ENCODE measurements at regions not wholly inside any gene's neighbourhood (a gene's known extent, or its start where the extent isn't known, plus 50 kb on each side); places are given as distances from the start of the nearest gene placed in this dataset.
A peak's percentile ranks its signal among the peaks of the same experiment; 100 is the strongest.

DNA sequence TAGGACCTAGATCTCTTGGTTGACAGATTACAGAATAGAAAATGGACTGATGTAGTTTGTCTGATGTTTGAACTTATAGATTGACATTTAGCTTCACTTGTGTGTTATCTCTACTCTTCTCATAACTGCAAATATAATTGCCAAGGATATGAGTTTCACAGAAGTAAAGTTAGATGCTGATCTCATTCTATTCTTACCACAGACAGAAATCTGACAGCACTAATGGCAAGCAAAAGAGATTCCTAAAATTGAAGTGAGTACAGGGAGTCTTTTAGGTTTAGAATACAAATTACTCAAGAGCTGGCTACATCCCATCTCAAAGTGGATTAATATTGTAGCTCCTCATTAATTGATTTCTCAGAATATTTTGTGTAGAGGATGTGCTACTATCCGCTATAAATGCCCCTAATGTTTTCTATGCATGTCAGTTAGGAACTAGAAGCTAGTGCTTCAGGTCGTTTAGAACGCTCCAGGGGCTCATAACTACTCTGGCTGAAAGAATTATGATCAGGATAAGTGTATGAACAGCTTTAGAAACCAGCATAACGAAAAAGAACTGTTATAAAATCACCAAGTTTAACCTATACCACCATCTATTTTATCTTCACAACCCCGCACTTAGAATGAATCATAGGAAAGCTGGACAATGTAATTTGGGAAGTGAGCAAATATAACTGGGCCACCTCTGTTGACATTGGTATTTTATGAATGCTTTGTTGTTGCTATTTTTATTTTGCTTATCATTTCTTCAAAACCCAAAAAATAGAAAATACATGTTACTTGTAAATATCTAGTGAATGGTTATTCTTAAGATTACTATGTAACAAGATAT, 378.8 kb upstream of the REG3G start:
- Mint-ChIP-seq H3K27ac (no peak overlapping the region), H3K4me3 (no peak overlapping the region), H3K27me3 (ENCODE audit: insufficient read depth) (no peaks in the 10 kb centered on the region), H3K4me1 (no peaks in the 10 kb centered on the region), H3K9me3 (no peaks in the 10 kb centered on the region), H3K36me3 (ENCODE audit: low read depth) (no peaks in the 10 kb centered on the region)
- DNase-seq, result no peak
- 91 to 96% methylated on average over 3 to 5 of the region's 5 CpGs for WGBS, 2 experiments (ENCODE audit: insufficient coverage in 1 of 2, insufficient read length in 1 of 2)
- TF ChIP-seq, protein P1, sequence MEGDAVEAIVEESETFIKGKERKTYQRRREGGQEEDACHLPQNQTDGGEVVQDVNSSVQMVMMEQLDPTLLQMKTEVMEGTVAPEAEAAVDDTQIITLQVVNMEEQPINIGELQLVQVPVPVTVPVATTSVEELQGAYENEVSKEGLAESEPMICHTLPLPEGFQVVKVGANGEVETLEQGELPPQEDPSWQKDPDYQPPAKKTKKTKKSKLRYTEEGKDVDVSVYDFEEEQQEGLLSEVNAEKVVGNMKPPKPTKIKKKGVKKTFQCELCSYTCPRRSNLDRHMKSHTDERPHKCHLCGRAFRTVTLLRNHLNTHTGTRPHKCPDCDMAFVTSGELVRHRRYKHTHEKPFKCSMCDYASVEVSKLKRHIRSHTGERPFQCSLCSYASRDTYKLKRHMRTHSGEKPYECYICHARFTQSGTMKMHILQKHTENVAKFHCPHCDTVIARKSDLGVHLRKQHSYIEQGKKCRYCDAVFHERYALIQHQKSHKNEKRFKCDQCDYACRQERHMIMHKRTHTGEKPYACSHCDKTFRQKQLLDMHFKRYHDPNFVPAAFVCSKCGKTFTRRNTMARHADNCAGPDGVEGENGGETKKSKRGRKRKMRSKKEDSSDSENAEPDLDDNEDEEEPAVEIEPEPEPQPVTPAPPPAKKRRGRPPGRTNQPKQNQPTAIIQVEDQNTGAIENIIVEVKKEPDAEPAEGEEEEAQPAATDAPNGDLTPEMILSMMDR (conservative IDR thresholded peaks at IDR 0.05), result no peak
- Histone ChIP-seq H3K36me3 (ENCODE audit: control insufficient read depth, insufficient read depth, low read length) (no peaks in the 10 kb centered on the region), H3K27me3 (ENCODE audit: control insufficient read depth, insufficient read depth, low read length, poor library complexity, severe bottlenecking) (no peaks in the 10 kb centered on the region), H3K4me1 (ENCODE audit: control insufficient read depth, insufficient read depth, low read length) (no peaks in the 10 kb centered on the region), H3K9ac (ENCODE audit: extremely low read depth, low read length, poor library complexity, severe bottlenecking) (no peak overlapping the region), H3K4me3 (ENCODE audit: low read length) (no peak overlapping the region), H3K27ac (ENCODE audit: low read depth, low read length) (no peak overlapping the region), H3K9me3 (ENCODE audit: control insufficient read depth, low read length) (no peaks in the 10 kb centered on the region)

DNA sequence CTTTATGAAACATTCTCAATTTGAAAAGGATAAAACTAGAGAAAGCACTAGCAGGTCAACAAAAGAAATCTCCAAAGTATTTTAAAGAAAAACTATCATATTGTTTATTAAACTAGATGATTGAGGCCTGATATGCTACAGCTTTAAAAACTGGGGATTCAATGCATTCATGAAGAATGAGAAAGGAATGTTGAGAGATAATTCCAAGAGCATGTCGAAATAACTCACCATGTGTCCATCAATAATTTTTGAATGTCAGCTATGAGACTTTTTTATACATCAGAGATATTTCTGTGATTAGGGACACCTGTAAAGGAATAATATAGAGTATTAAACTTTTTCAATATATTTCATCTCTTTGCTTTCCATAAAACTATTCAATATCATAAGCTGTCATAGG, 376.9 kb upstream of the REG3G start:
- Mint-ChIP-seq H3K36me3 (ENCODE audit: low read depth) (no peaks in the 10 kb centered on the region), H3K27ac (no peak overlapping the region), H3K27me3 (ENCODE audit: insufficient read depth) (no peaks in the 10 kb centered on the region), H3K4me1 (no peaks in the 10 kb centered on the region), H3K9me3 (no peaks in the 10 kb centered on the region), H3K4me3 (no peak overlapping the region)
- Histone ChIP-seq H3K4me3 (ENCODE audit: low read length) (no peak overlapping the region), H3K27me3 (ENCODE audit: control insufficient read depth, insufficient read depth, low read length, poor library complexity, severe bottlenecking) (no peaks in the 10 kb centered on the region), H3K9ac (ENCODE audit: extremely low read depth, low read length, poor library complexity, severe bottlenecking) (no peak overlapping the region), H3K9me3 (ENCODE audit: control insufficient read depth, low read length) (peaks cover 5% of the 10 kb centered on the region), H3K27ac (ENCODE audit: low read depth, low read length) (no peak overlapping the region), H3K4me1 (ENCODE audit: control insufficient read depth, insufficient read depth, low read length) (no peaks in the 10 kb centered on the region), H3K36me3 (ENCODE audit: control insufficient read depth, insufficient read depth, low read length) (no peaks in the 10 kb centered on the region)
- no peak for DNase-seq
- TF ChIP-seq, protein P1 (conservative IDR thresholded peaks at IDR 0.05), result no peak
- 80 to 100% methylated on average over 1 of the region's 1 CpG for WGBS, 2 experiments (ENCODE audit: insufficient coverage in 1 of 2, insufficient read length in 1 of 2)

DNA sequence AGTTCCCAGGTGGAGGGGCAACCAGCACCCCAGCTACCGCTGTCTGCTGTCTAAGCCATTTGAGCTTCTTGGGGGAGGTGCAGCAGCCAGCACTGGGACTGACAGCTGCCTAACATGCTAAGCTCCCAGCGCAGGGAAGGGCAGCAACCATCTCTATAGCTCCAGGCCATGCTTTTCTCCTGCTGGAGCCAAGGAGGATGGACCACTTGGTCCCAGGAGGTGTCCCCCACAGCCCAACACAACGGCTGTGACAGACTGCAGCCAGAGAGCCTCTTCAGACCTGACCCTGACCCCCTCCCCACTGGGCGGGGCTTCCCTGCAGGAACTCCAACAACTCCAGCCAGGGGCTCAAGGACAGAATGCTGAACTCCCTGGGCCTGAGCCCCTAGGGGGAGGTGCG, 370.6 kb upstream of the REG3G start:
- TF ChIP-seq, protein P1 (conservative IDR thresholded peaks at IDR 0.05), result no peak
- Mint-ChIP-seq H3K4me3 (no peak overlapping the region), H3K4me1 (no peaks in the 10 kb centered on the region), H3K9me3 (peaks cover 18% of the 10 kb centered on the region), H3K27ac (no peak overlapping the region), H3K27me3 (ENCODE audit: insufficient read depth) (peaks cover 2% of the 10 kb centered on the region), H3K36me3 (ENCODE audit: low read depth) (no peaks in the 10 kb centered on the region)
- Histone ChIP-seq H3K4me1 (ENCODE audit: control insufficient read depth, insufficient read depth, low read length) (no peaks in the 10 kb centered on the region), H3K27me3 (ENCODE audit: control insufficient read depth, insufficient read depth, low read length, poor library complexity, severe bottlenecking) (no peaks in the 10 kb centered on the region), H3K9me3 (ENCODE audit: control insufficient read depth, low read length) (peaks cover 5% of the 10 kb centered on the region), H3K4me3 (ENCODE audit: low read length) (no peak overlapping the region), H3K27ac (ENCODE audit: low read depth, low read length) (no peak overlapping the region), H3K36me3 (ENCODE audit: control insufficient read depth, insufficient read depth, low read length) (no peaks in the 10 kb centered on the region), H3K9ac (ENCODE audit: extremely low read depth, low read length, poor library complexity, severe bottlenecking) (no peak overlapping the region)
- DNase-seq, result peak; percentile 54
- WGBS, 2 experiments (ENCODE audit: insufficient coverage in 1 of 2, insufficient read length in 1 of 2), result 88 to 94% methylated on average over 3 to 5 of the region's 5 CpGs
